H9 (cell line): ENCODE measurements at regions not wholly inside any gene's neighbourhood (a gene's known extent, or its start where the extent isn't known, plus 50 kb on each side); places are given as distances from the start of the nearest gene placed in this dataset.

Source experiments
- DNase-seq: peaks from one replicate; pipeline ENCODE4 v3.0.0-alpha.2; 2017
- H2AFZ ChIP-seq: one replicate; pipeline ENCODE4 v1.6.1; 2013; ENCODE audit warnings: mild to moderate bottlenecking, low read length, control low read depth, moderate library complexity
- H2AK5ac ChIP-seq: 2 replicates; pipeline ENCODE4 v1.6.1; 2013; ENCODE audit warnings: low read length, control low read depth, mixed read lengths; ENCODE audit not compliant: insufficient read length
- H2BK120ac ChIP-seq: one replicate; pipeline ENCODE4 v1.6.1; 2013; ENCODE audit warnings: low read depth, mild to moderate bottlenecking, low read length, control low read depth, inconsistent platforms; ENCODE audit not compliant: poor library complexity, severe bottlenecking
- H2BK12ac ChIP-seq: 2 replicates; pipeline ENCODE4 v1.6.1; 2013; ENCODE audit warnings: low read length, control low read depth, mixed read lengths, low read depth; ENCODE audit not compliant: insufficient read length
- H2BK15ac ChIP-seq: 2 replicates; pipeline ENCODE4 v1.6.1; 2013; ENCODE audit warnings: low read depth, low read length, control low read depth
- H2BK20ac ChIP-seq: one replicate; pipeline ENCODE4 v1.6.1; 2013; ENCODE audit warnings: low read depth, mild to moderate bottlenecking, low read length, control low read depth, inconsistent platforms; ENCODE audit not compliant: poor library complexity, severe bottlenecking
- H2BK5ac ChIP-seq: 2 replicates; pipeline ENCODE4 v1.6.1; 2013; ENCODE audit warnings: low read length, control low read depth, mixed read lengths; ENCODE audit not compliant: insufficient read length
- H3K14ac ChIP-seq: 2 replicates; pipeline ENCODE4 v1.6.1; 2013; ENCODE audit warnings: low read length, control low read depth; ENCODE audit not compliant: insufficient read depth
- H3K18ac ChIP-seq: 2 replicates; pipeline ENCODE4 v1.6.1; 2013; ENCODE audit warnings: low read depth, mild to moderate bottlenecking, mixed read lengths, low read length, control low read depth; ENCODE audit not compliant: insufficient read length
- H3K23ac ChIP-seq: 2 replicates; pipeline ENCODE4 v1.6.1; 2013; ENCODE audit warnings: low read length, control low read depth, mixed read lengths, low read depth; ENCODE audit not compliant: insufficient read length
- H3K23me2 ChIP-seq: 2 replicates; pipeline ENCODE4 v1.6.1; 2013; ENCODE audit warnings: low read depth, mild to moderate bottlenecking, mixed read lengths, low read length, control low read depth; ENCODE audit not compliant: insufficient read length, poor library complexity, severe bottlenecking
- H3K27ac ChIP-seq: 2 replicates; pipeline ENCODE4 v1.5.1; 2013; ENCODE audit warnings: low read length, control low read depth, mixed read lengths, low read depth; ENCODE audit not compliant: insufficient read length
- H3K27me3 ChIP-seq: 2 replicates; pipeline ENCODE4 v1.6.1; 2013; ENCODE audit warnings: low read length, control low read depth, inconsistent platforms; ENCODE audit not compliant: insufficient read depth
- H3K4ac ChIP-seq: 2 replicates; pipeline ENCODE4 v1.6.1; 2013; ENCODE audit warnings: low read depth, mild to moderate bottlenecking, control low read depth, inconsistent platforms, low read length, moderate library complexity
- H3K4me1 ChIP-seq: 2 replicates; pipeline ENCODE4 v1.6.1; 2013; ENCODE audit warnings: low read length, control low read depth, inconsistent platforms; ENCODE audit not compliant: insufficient read depth
- H3K4me2 ChIP-seq: 2 replicates; pipeline ENCODE4 v1.6.1; 2013; ENCODE audit warnings: low read length, control low read depth, mixed read lengths; ENCODE audit not compliant: insufficient read length, insufficient read depth
- H3K56ac ChIP-seq: 2 replicates; pipeline ENCODE4 v1.6.1; 2013; ENCODE audit warnings: low read depth, mild to moderate bottlenecking, mixed read lengths, low read length, control low read depth; ENCODE audit not compliant: insufficient read length
- H3K79me1 ChIP-seq: 2 replicates; pipeline ENCODE4 v1.6.1; 2013; ENCODE audit warnings: low read depth, mild to moderate bottlenecking, moderate library complexity, low read length, control low read depth, inconsistent platforms; ENCODE audit not compliant: insufficient read depth, poor library complexity, severe bottlenecking
- H3K79me2 ChIP-seq: 2 replicates; pipeline ENCODE4 v1.6.1; 2013; ENCODE audit warnings: low read length, control low read depth, inconsistent platforms; ENCODE audit not compliant: insufficient read depth
- H3K9ac ChIP-seq: 2 replicates; pipeline ENCODE4 v1.6.1; 2013; ENCODE audit warnings: low read length, control low read depth, mixed read lengths; ENCODE audit not compliant: insufficient read length; ENCODE audit errors: extremely low read depth
- H3K9me3 ChIP-seq: one replicate; pipeline ENCODE4 v1.6.1; 2013; ENCODE audit warnings: low read depth, low read length, inconsistent platforms; ENCODE audit not compliant: control insufficient read depth
- H3T11ph ChIP-seq: one replicate; pipeline ENCODE4 v1.6.1; 2013; ENCODE audit warnings: mild to moderate bottlenecking, low read length, control low read depth, inconsistent platforms
- H4K20me1 ChIP-seq: one replicate; pipeline ENCODE4 v1.6.1; 2013; ENCODE audit not compliant: control insufficient read depth, insufficient read length, insufficient read depth
- H4K5ac ChIP-seq: 2 replicates; pipeline ENCODE4 v1.6.1; 2013; ENCODE audit warnings: low read depth, mild to moderate bottlenecking, mixed read lengths, low read length, control low read depth; ENCODE audit not compliant: insufficient read length
- H4K8ac ChIP-seq: replicated peaks from 2 replicates; pipeline ENCODE4 v1.6.1; 2013; ENCODE audit warnings: low read length, control low read depth, mixed read lengths, low read depth; ENCODE audit not compliant: insufficient read length
- H4K91ac ChIP-seq: 2 replicates; pipeline ENCODE4 v1.6.1; 2013; ENCODE audit warnings: low read depth, mild to moderate bottlenecking, moderate library complexity, mixed read lengths, low read length, control low read depth; ENCODE audit not compliant: insufficient read length
- H3K27ac Mint-ChIP-seq, 3 experiments: 2 replicates in 2 of 3; 3 replicates in 1 of 3; pipeline ENCODE4 v1.8.0; 2020 to 2021; ENCODE audit warnings: mixed read lengths in 3 of 3, mild to moderate bottlenecking in 1 of 3, moderate library complexity in 1 of 3
- H3K27me3 Mint-ChIP-seq: 2 replicates; pipeline ENCODE4 v1.8.0; 2021; ENCODE audit warnings: low read depth, mild to moderate bottlenecking, moderate library complexity, mixed read lengths
- H3K36me3 Mint-ChIP-seq, 3 experiments: 2 replicates in 2 of 3; 3 replicates in 1 of 3; pipeline ENCODE4 v1.8.0; 2020 to 2021; ENCODE audit warnings: low read depth in 3 of 3, mixed read lengths in 3 of 3; ENCODE audit not compliant: insufficient read depth in 1 of 3
- H3K4me1 Mint-ChIP-seq, 2 experiments: 2 replicates each; pipeline ENCODE4 v1.8.0; 2020; ENCODE audit warnings: mixed read lengths in 2 of 2
- H3K4me3 Mint-ChIP-seq, 2 experiments: 2 replicates in 1 of 2; 3 replicates in 1 of 2; pipeline ENCODE4 v1.8.0; 2020 to 2021; ENCODE audit warnings: mild to moderate bottlenecking in 2 of 2, mixed read lengths in 2 of 2, moderate library complexity in 1 of 2
- H3K9me3 Mint-ChIP-seq, 2 experiments: 2 replicates in 1 of 2; 3 replicates in 1 of 2; pipeline ENCODE4 v1.8.0; 2020; ENCODE audit warnings: mild to moderate bottlenecking in 2 of 2, mixed read lengths in 2 of 2, moderate library complexity in 1 of 2
- WGBS: extraction: QIAGEN DNeasy Blood & Tissue Kit; methylation state at CpG from one replicate; pipeline ENCODE4 v1.1.7; 2013; ENCODE audit warnings: missing lambda C conversion rate, low lambda C conversion rate, mixed read lengths; ENCODE audit not compliant: insufficient read length; ENCODE audit errors: extremely low coverage; 5-methylcytosine and 5-hydroxymethylcytosine counted together
- TF ChIP-seq, protein P1 (sequence below): fragments of 200-600 bp; sonication (generic); conservative IDR thresholded peaks from 3 replicates; pipeline ENCODE4 v1.8.0; 2021; ENCODE audit warnings: antibody characterized with exemption, mild to moderate bottlenecking

DNA sequence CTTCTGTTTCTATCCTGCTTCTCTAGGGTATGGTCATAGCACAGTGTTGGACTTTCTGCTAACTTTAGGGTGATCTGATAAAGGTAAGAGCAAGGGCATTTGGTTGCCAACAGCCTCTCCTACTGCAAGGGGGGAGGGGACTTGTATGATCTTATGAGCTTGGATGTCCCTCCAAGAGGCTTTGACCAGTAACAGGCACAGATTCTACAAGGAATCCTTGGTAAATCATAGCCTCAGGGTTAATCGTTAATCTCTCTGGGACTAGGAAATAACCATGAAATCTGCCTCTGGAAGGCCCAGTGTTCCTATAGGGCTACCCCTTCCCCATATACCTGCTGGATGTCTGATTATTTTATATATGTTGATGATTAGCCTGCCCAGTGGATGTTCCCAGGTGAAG is 134.8 kb upstream of the TNFSF4 start:
- no peak overlapping the region for H4K8ac ChIP-seq
- no peak overlapping the region for H3K4ac ChIP-seq
- no peaks in the 10 kb centered on the region for H3K23me2 ChIP-seq
- H2BK5ac ChIP-seq = no peak overlapping the region
- no peak overlapping the region for H2AK5ac ChIP-seq
- WGBS = no CpG with 5 or more reads among the region's 1 CpG
- Mint-ChIP-seq H3K4me3 (no peak overlapping the region), H3K27ac (no peak overlapping the region), H3K36me3 (no peaks in the 10 kb centered on the region), H3K9me3 (no peaks in the 10 kb centered on the region; a peak in 1 of 5 replicates), H3K27me3 (no peaks in the 10 kb centered on the region), H3K4me1 (no peaks in the 10 kb centered on the region)
- no peaks in the 10 kb centered on the region for H3K79me1 ChIP-seq
- TF ChIP-seq, protein P1, sequence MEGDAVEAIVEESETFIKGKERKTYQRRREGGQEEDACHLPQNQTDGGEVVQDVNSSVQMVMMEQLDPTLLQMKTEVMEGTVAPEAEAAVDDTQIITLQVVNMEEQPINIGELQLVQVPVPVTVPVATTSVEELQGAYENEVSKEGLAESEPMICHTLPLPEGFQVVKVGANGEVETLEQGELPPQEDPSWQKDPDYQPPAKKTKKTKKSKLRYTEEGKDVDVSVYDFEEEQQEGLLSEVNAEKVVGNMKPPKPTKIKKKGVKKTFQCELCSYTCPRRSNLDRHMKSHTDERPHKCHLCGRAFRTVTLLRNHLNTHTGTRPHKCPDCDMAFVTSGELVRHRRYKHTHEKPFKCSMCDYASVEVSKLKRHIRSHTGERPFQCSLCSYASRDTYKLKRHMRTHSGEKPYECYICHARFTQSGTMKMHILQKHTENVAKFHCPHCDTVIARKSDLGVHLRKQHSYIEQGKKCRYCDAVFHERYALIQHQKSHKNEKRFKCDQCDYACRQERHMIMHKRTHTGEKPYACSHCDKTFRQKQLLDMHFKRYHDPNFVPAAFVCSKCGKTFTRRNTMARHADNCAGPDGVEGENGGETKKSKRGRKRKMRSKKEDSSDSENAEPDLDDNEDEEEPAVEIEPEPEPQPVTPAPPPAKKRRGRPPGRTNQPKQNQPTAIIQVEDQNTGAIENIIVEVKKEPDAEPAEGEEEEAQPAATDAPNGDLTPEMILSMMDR = no peak
- no peaks in the 10 kb centered on the region for H3K4me1 ChIP-seq
- no peak overlapping the region for H2BK15ac ChIP-seq
- H3K56ac ChIP-seq = no peak overlapping the region
- H3K23ac ChIP-seq = no peak overlapping the region
- DNase-seq = no peak
- H3K18ac ChIP-seq = no peak overlapping the region
- no peaks in the 10 kb centered on the region for H3K27me3 ChIP-seq
- no peak overlapping the region for H3K9ac ChIP-seq
- H2BK20ac ChIP-seq = no peak overlapping the region
- no peak overlapping the region for H2BK120ac ChIP-seq
- H2BK12ac ChIP-seq = no peak overlapping the region
- no peak overlapping the region for H4K5ac ChIP-seq
- no peak overlapping the region for H3K14ac ChIP-seq
- no peak overlapping the region for H3K4me2 ChIP-seq
- no peaks in the 10 kb centered on the region for H3K9me3 ChIP-seq
- no peak overlapping the region for H2AFZ ChIP-seq
- H4K20me1 ChIP-seq = no peaks in the 10 kb centered on the region
- H4K91ac ChIP-seq = no peak overlapping the region
- no peak overlapping the region for H3K27ac ChIP-seq
- H3K79me2 ChIP-seq = no peaks in the 10 kb centered on the region
- no peak overlapping the region for H3T11ph ChIP-seq
